SK-N-SH (cell line): ENCODE measurements at regions not wholly inside any gene's neighbourhood (a gene's known extent, or its start where the extent isn't known, plus 50 kb on each side); places are given as distances from the start of the nearest gene placed in this dataset.
"Not testable (repeated sequence)": the region's sequence is repeated elsewhere in the genome, so short reads cannot be mapped to it uniquely, and the experiment has no call there.

Experiments
- CTCF ChIA-PET: fragments of 300-600, 350-600 bp; formaldehyde crosslinking; extraction: SDS; loops from one replicate; lab custom pipeline; 2021; lab: Yijun Ruan, JAX
- POLR2A ChIA-PET: fragments of 350-600 bp; sonication (Branson Sonifier 250); formaldehyde crosslinking; extraction: SDS; loops from one replicate; lab custom pipeline; 2020; ENCODE audit warnings: antibody characterized with exemption, inconsistent platforms; lab: Yijun Ruan, JAX
- DNase-seq: peaks from one replicate; pipeline ENCODE4 v3.0.0; 2012
- H2AFZ ChIP-seq: fragments of 200-600 bp; sonication (generic); 2 replicates; pipeline ENCODE4 v1.8.1; 2016; ENCODE audit warnings: antibody characterized with exemption, mild to moderate bottlenecking, low read depth
- H3F3A ChIP-seq: fragments of 200-600 bp; sonication (generic); replicated peaks from 2 replicates; pipeline ENCODE3; 2016; ENCODE audit warnings: antibody characterized with exemption, mild to moderate bottlenecking; ENCODE audit not compliant: insufficient read depth
- H3K27ac ChIP-seq, 2 experiments: fragments of 200-500 bp in 1 of 2; fragments of 200-600 bp in 1 of 2; sonication (Bioruptor generic) in 1 of 2; sonication (generic), shearing (Covaris generic) in 1 of 2; 2 replicates each; pipeline versions ENCODE4 v1.5.1 to v1.6.1; 2014 to 2016; ENCODE audit warnings: low read depth in 2 of 2, inconsistent platforms in 1 of 2, low read length in 1 of 2, mild to moderate bottlenecking in 1 of 2, mixed read lengths in 1 of 2
- H3K27me3 ChIP-seq: fragments of 200-600 bp; sonication (generic), shearing (Covaris generic); 2 replicates; pipeline ENCODE4 v1.6.1; 2016; ENCODE audit warnings: mixed run types; ENCODE audit not compliant: insufficient read depth
- H3K36me3 ChIP-seq, 2 experiments: fragments of 200-500 bp in 1 of 2; fragments of 200-600 bp in 1 of 2; sonication (Bioruptor generic) in 1 of 2; sonication (generic) in 1 of 2; replicated peaks in 1 of 2; 2 replicates each; pipeline versions ENCODE3 to v1.5.1; 2014 to 2016; ENCODE audit warnings: low read length in 1 of 2, mild to moderate bottlenecking in 1 of 2; ENCODE audit not compliant: insufficient read depth in 2 of 2, control insufficient read depth in 1 of 2
- H3K4me1 ChIP-seq, 2 experiments: fragments of 200-500 bp in 1 of 2; fragments of 200-600 bp in 1 of 2; sonication (Bioruptor generic) in 1 of 2; sonication (generic), shearing (Covaris generic) in 1 of 2; 2 replicates each; pipeline versions ENCODE4 v1.5.1 to v1.6.1; 2014 to 2016; ENCODE audit warnings: low read depth in 1 of 2, low read length in 1 of 2, mixed run types in 1 of 2; ENCODE audit not compliant: insufficient read depth in 2 of 2, control insufficient read depth in 1 of 2
- H3K4me2 ChIP-seq: fragments of 200-600 bp; sonication (generic), shearing (Covaris generic); 2 replicates; pipeline ENCODE4 v1.6.1; 2017; ENCODE audit warnings: mixed run types
- H3K4me3 ChIP-seq, 2 experiments: fragments of 200-500 bp in 1 of 2; fragments of 200-600 bp in 1 of 2; sonication (Bioruptor generic) in 1 of 2; sonication (generic), shearing (Covaris generic) in 1 of 2; 2 replicates each; pipeline versions ENCODE4 v1.5.1 to v1.8.1; 2014 to 2016; ENCODE audit warnings: low read depth in 2 of 2, inconsistent platforms in 1 of 2, low read length in 1 of 2, mild to moderate bottlenecking in 1 of 2, mixed read lengths in 1 of 2, moderate library complexity in 1 of 2
- H3K79me2 ChIP-seq: fragments of 200-600 bp; sonication (generic); 2 replicates; pipeline ENCODE4 v1.8.1; 2017; ENCODE audit warnings: mild to moderate bottlenecking; ENCODE audit not compliant: insufficient read depth
- H3K9ac ChIP-seq: fragments of 200-600 bp; sonication (generic); 2 replicates; pipeline ENCODE4 v1.6.1; 2017; ENCODE audit warnings: mixed run types
- H3K9me2 ChIP-seq: fragments of 200-600 bp; sonication (generic); 2 replicates; pipeline ENCODE4 v1.6.1; 2017; ENCODE audit warnings: mixed run types
- H3K9me3 ChIP-seq: fragments of 200-600 bp; sonication (generic); 2 replicates; pipeline ENCODE4 v1.6.1; 2017; ENCODE audit warnings: mixed run types, mild to moderate bottlenecking, moderate library complexity
- H4K20me1 ChIP-seq: fragments of 200-600 bp; sonication (generic); 2 replicates; pipeline ENCODE4 v1.6.1; 2017; ENCODE audit warnings: mild to moderate bottlenecking, mixed run types; ENCODE audit not compliant: insufficient read depth
- CTCF ChIP-seq: fragments of 200-600 bp; sonication (generic); IDR thresholded peaks from 2 replicates; pipeline ENCODE4 v1.6.1; 2017; ENCODE audit warnings: antibody characterized with exemption, mild to moderate bottlenecking, moderate library complexity
- RAD21 ChIP-seq: IDR thresholded peaks from 2 replicates; pipeline ENCODE4 v1.6.1; 2012; ENCODE audit warnings: mild to moderate bottlenecking, low read length
- SIN3A ChIP-seq: IDR thresholded peaks from 2 replicates; pipeline ENCODE4 v1.6.1; 2012; ENCODE audit warnings: low read depth, mild to moderate bottlenecking, low read length, moderate library complexity, borderline replicate concordance
- SMC3 ChIP-seq: IDR thresholded peaks from 2 replicates; pipeline ENCODE4 v1.6.1; 2012; ENCODE audit warnings: low read depth, low read length, improper control_type of control experiment
- WGBS: methylation state at CpG from one replicate; pipeline ENCODE4 v1.1.6; 2017; ENCODE audit warnings: low lambda C conversion rate; 5-methylcytosine and 5-hydroxymethylcytosine counted together
- small RNA-seq, 7 experiments: library from RNA; depleted of rRNA; stranded (forward); fragments of <200 nt; gene quantifications; one replicate each; pipeline ENCODE3, GENCODE V24; 2012

GRCh38 chr3:111006485-111006884 is 65.1 kb upstream of the NECTIN3 start:
- CTCF ChIA-PET, H3K27me3 ChIP-seq, H3K9me2 ChIP-seq, POLR2A ChIA-PET, H3K4me1 ChIP-seq, H4K20me1 ChIP-seq, H3K27ac ChIP-seq, H3K36me3 ChIP-seq, H3K9ac ChIP-seq, H3K4me2 ChIP-seq, H3K9me3 ChIP-seq, H3F3A ChIP-seq, H3K4me3 ChIP-seq, DNase-seq, H3K79me2 ChIP-seq, H2AFZ ChIP-seq: not testable (repeated sequence)
- 65% methylated on average over 4 of the region's 4 CpGs for WGBS

GRCh38 chr3:111012388-111013248 is 59.0 kb upstream of the NECTIN3 start:
- Histone ChIP-seq H3K4me3 (no peak overlapping the region), H3K4me2 (no peak overlapping the region), H3K27me3 (no peaks in the 10 kb centered on the region), H3K9me2 (no peaks in the 10 kb centered on the region), H3K9ac (no peak overlapping the region), H3K4me1 (no peaks in the 10 kb centered on the region), H3K9me3 (no peaks in the 10 kb centered on the region), H4K20me1 (no peaks in the 10 kb centered on the region), H2AFZ (no peak overlapping the region), H3K36me3 (no peaks in the 10 kb centered on the region), H3K27ac (no peak overlapping the region), H3F3A (no peaks in the 10 kb centered on the region), H3K79me2 (no peaks in the 10 kb centered on the region)
- CTCF ChIA-PET = interaction anchor here (0.6 to 1.6 kb wide), 2 partner anchors 68 to 172 kb away, joined by 3 to 6 read pairs; no protein-coding TSS in a partner anchor
- POLR2A ChIA-PET = no interaction called here
- TF ChIP-seq SMC3 (peak; percentile 35; the same call in 1 of the 2 replicates), SIN3A (no peak), CTCF (peak; percentile 19; the same call in 1 of the 2 replicates), RAD21 (peak; percentile 60)
- 58% methylated on average over 7 of the region's 7 CpGs for WGBS
- peak; percentile 39 for DNase-seq

Small RNAs in the stretch of these regions (small RNA-seq; reads per million reads assigned to genes)
- gene AC078918.1 (0 reads per million in 7 experiments), gene MIR4445 (0 to 0.21 (median 0) reads per million in 7 experiments), gene RF00019 (0 reads per million in 7 experiments), gene RNU6ATAC15P (0 to 1.6 (median 0) reads per million in 7 experiments)
